ENCODE measurements at regions not wholly inside any gene's neighbourhood (a gene's known extent, or its start where the extent isn't known, plus 50 kb on each side); places are given as distances from the start of the nearest gene placed in this dataset.

DNA sequence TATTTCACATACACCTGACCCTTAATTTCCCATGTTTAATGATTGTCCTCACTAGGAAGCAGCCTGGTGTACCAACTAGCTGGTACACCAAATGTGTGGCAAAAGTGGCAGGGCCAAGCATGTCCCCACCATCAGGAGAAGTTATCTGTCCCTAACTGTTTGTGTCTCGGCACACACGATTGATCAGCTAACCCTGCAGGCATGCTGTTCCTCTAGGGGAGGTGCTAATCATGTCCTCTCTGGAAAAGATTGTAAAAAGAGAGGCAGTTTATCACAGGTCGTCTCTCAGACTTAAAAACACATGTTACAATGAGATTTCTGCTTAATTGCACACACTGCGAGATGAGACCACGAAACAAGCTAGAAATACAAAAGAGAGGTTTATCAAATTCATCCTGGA lies 342.7 kb downstream of the DIRAS2 start:
- Mint-ChIP-seq H3K27ac (ENCODE audit: unreplicated experiment) (no peak overlapping the region), H3K4me1 (ENCODE audit: low read depth, unreplicated experiment) (peaks cover 39% of the 10 kb centered on the region), H3K36me3 (ENCODE audit: unreplicated experiment) (no peaks in the 10 kb centered on the region), H3K9me3 (ENCODE audit: unreplicated experiment) (peaks cover 6% of the 10 kb centered on the region), H3K27me3 (ENCODE audit: unreplicated experiment) (peaks cover 6% of the 10 kb centered on the region), H3K4me3 (ENCODE audit: unreplicated experiment) (no peak overlapping the region)
- TF ChIP-seq, protein P1, sequence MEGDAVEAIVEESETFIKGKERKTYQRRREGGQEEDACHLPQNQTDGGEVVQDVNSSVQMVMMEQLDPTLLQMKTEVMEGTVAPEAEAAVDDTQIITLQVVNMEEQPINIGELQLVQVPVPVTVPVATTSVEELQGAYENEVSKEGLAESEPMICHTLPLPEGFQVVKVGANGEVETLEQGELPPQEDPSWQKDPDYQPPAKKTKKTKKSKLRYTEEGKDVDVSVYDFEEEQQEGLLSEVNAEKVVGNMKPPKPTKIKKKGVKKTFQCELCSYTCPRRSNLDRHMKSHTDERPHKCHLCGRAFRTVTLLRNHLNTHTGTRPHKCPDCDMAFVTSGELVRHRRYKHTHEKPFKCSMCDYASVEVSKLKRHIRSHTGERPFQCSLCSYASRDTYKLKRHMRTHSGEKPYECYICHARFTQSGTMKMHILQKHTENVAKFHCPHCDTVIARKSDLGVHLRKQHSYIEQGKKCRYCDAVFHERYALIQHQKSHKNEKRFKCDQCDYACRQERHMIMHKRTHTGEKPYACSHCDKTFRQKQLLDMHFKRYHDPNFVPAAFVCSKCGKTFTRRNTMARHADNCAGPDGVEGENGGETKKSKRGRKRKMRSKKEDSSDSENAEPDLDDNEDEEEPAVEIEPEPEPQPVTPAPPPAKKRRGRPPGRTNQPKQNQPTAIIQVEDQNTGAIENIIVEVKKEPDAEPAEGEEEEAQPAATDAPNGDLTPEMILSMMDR (IDR thresholded peaks at IDR 0.05; ENCODE audit: partially characterized antibody, unreplicated experiment), result no peak
- DNase-seq, result no peak

DNA sequence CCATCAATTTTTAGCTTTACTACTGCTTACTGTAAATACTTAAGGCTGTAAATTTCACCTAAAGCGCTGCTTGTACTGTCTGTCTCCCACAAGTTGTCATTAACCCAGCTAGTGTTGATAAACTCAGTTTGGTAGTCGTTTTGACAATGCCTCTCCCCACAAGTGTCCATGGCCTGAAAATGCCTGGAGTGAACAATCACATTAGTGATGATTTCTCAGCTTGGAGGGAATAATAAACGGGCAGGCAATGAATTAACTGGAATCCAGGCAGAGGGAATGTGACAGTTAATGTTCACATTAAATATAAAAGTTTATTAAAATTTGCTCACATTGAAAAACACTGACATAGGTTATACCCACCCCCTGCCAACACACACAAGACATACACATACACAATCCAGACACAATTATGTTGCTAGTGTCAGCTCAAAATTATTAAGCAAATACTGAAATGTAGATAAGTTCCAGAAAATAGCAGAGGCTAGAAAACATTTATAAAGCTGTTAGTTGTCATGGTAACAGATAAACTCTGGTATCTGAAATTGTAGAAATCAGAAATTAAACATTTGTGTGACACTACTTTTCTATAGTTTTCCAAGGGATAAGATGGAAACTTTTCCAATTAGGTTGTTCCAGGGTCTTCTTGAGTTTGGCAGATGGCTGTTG lies 341.9 kb downstream of the DIRAS2 start:
- peaks cover 6% of the 10 kb centered on the region for H3K27me3 Mint-ChIP-seq (ENCODE audit: unreplicated experiment)
- no peaks in the 10 kb centered on the region for H3K36me3 Mint-ChIP-seq (ENCODE audit: unreplicated experiment)
- H3K9me3 Mint-ChIP-seq (ENCODE audit: unreplicated experiment), result peaks cover 6% of the 10 kb centered on the region
- TF ChIP-seq, protein P1 (IDR thresholded peaks at IDR 0.05; ENCODE audit: partially characterized antibody, unreplicated experiment), result no peak
- peaks cover 39% of the 10 kb centered on the region for H3K4me1 Mint-ChIP-seq (ENCODE audit: low read depth, unreplicated experiment)
- H3K27ac Mint-ChIP-seq (ENCODE audit: unreplicated experiment), result peak overlapping the region; percentile 48
- H3K4me3 Mint-ChIP-seq (ENCODE audit: unreplicated experiment), result peak overlapping the region; percentile 7
- no peak for DNase-seq

DNA sequence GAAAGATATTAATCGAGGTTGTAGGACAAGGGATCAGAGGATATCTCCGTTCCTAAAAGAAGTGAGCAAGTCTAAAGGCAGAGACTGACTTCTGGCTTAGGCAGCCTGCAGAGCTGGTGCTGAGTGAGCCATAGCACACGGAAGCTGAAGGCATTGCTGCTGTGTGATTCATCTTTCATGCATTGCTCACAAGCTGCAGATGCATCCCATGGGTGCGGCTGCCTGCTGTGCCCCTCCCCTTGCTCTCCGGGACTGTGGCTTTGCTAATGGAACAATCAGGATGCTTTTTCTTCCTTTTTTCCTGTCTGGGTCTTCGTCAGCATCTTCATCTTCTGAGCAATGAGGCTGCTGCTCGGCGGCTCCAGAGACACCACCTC lies 341.4 kb downstream of the DIRAS2 start:
- H3K4me3 Mint-ChIP-seq (ENCODE audit: unreplicated experiment), result no peak overlapping the region
- peaks cover 6% of the 10 kb centered on the region for H3K9me3 Mint-ChIP-seq (ENCODE audit: unreplicated experiment)
- TF ChIP-seq, protein P1 (IDR thresholded peaks at IDR 0.05; ENCODE audit: partially characterized antibody, unreplicated experiment), result no peak
- H3K36me3 Mint-ChIP-seq (ENCODE audit: unreplicated experiment), result no peaks in the 10 kb centered on the region
- peaks cover 6% of the 10 kb centered on the region for H3K27me3 Mint-ChIP-seq (ENCODE audit: unreplicated experiment)
- DNase-seq, result peak; percentile 66
- peaks cover 37% of the 10 kb centered on the region for H3K4me1 Mint-ChIP-seq (ENCODE audit: low read depth, unreplicated experiment)
- peak overlapping the region; percentile 82 for H3K27ac Mint-ChIP-seq (ENCODE audit: unreplicated experiment)

DNA sequence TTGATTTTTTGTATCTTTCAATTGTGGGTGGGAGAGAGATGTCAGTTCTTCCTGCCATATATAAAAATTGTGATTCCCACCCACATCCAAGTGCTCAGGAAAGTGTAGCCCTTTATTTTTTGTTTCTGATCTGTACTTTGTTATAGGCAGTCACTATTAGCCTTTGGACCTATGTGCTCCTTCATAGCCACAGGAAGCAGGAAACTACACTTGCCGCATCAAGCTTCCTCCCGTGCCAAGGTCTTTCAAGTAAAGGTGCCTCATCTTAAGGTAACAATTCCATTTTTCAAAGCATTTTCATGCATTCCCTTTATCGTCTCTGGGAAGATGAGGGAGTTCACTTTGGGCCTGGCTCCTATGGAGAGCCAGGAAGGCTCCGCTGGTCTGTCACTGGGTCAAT lies 339.0 kb downstream of the DIRAS2 start:
- no peak for DNase-seq
- H3K9me3 Mint-ChIP-seq (ENCODE audit: unreplicated experiment), result peaks cover 6% of the 10 kb centered on the region
- H3K4me3 Mint-ChIP-seq (ENCODE audit: unreplicated experiment), result no peak overlapping the region

DNA sequence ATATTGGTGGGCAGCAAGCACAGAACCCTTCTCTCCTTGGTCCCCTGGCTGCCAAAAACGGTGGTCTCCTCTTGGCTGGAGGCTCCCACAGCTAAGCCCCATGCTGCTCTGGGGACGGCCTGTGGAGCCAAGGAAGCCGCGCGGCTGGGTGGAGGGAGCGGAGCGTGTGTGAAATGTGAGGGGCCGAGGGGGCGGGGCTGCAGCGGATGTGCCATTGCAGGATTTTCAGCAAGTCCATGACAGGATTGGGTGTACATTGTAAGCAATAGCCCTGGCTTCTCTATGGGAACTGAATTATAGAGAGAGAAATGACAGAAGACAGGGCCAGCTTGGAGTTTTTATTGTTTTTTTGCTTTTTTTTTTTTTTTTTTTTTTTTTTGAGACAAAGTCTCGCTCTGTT lies 336.5 kb downstream of the DIRAS2 start:
- no peak for DNase-seq
- Mint-ChIP-seq H3K4me1 (ENCODE audit: low read depth, unreplicated experiment) (peaks cover 27% of the 10 kb centered on the region), H3K27me3 (ENCODE audit: unreplicated experiment) (peaks cover 5% of the 10 kb centered on the region), H3K36me3 (ENCODE audit: unreplicated experiment) (no peaks in the 10 kb centered on the region), H3K9me3 (ENCODE audit: unreplicated experiment) (peaks cover 6% of the 10 kb centered on the region), H3K27ac (ENCODE audit: unreplicated experiment) (no peak overlapping the region), H3K4me3 (ENCODE audit: unreplicated experiment) (no peak overlapping the region)
- TF ChIP-seq, protein P1 (IDR thresholded peaks at IDR 0.05; ENCODE audit: partially characterized antibody, unreplicated experiment), result no peak

More for the DNA sequence above, 339.0 kb downstream of the DIRAS2 start:
- peaks cover 41% of the 10 kb centered on the region for H3K4me1 Mint-ChIP-seq (ENCODE audit: low read depth, unreplicated experiment)
- no peak overlapping the region for H3K27ac Mint-ChIP-seq (ENCODE audit: unreplicated experiment)
- TF ChIP-seq, protein P1 (IDR thresholded peaks at IDR 0.05; ENCODE audit: partially characterized antibody, unreplicated experiment), result no peak
- H3K27me3 Mint-ChIP-seq (ENCODE audit: unreplicated experiment), result peaks cover 5% of the 10 kb centered on the region
- H3K36me3 Mint-ChIP-seq (ENCODE audit: unreplicated experiment), result no peaks in the 10 kb centered on the region

All from glutamatergic neuron (in vitro differentiated cells).